Coronary artery (tissue), 2 donors: ENCODE measurements at regions not wholly inside any gene's neighbourhood (a gene's known extent, or its start where the extent isn't known, plus 50 kb on each side); places are given as distances from the start of the nearest gene placed in this dataset.
"Not testable (repeated sequence)": the region's sequence is repeated elsewhere in the genome, so short reads cannot be mapped to it uniquely, and the experiment has no call there.

ENCODE experiments used
- DNase-seq: peaks from one replicate; pipeline ENCODE4 v3.0.0-alpha.2; 2017; ENCODE audit warnings: low spot score
- H3K27ac ChIP-seq, 2 donors: fragments of 200-600 bp; sonication (generic); one replicate each; pipeline ENCODE4 v1.5.1; 2016 to 2019
- H3K4me3 ChIP-seq: fragments of 200-600 bp; sonication (generic); 2 replicates; pipeline ENCODE4 v1.5.1; 2016; ENCODE audit warnings: mild to moderate bottlenecking, moderate library complexity
- CTCF ChIP-seq: fragments of 200-600 bp; sonication (generic); IDR thresholded peaks from one replicate; pipeline ENCODE4 v1.5.1; 2019; ENCODE audit warnings: antibody characterized with exemption

- DNase-seq: no peak
- no peak for TF ChIP-seq CTCF
- H3K27ac ChIP-seq: no peak overlapping the region
- no peak overlapping the region for H3K4me3 ChIP-seq
Measured at GRCh38 chrX:109920868-109921267, 82.0 kb upstream of the TMEM164 start.

GRCh38 chrX:109922190-109922589 is 80.7 kb upstream of the TMEM164 start:
- no peak for TF ChIP-seq CTCF
- no peak overlapping the region for H3K4me3 ChIP-seq
- H3K27ac ChIP-seq: no peak overlapping the region
- DNase-seq: no peak

- DNase-seq: not testable (repeated sequence)
Measured at GRCh38 chrX:109925003-109925402, 77.9 kb upstream of the TMEM164 start.

GRCh38 chrX:109925656-109926055 is 77.3 kb upstream of the TMEM164 start:
- no peak overlapping the region for H3K4me3 ChIP-seq
- DNase-seq: no peak
- no peak for TF ChIP-seq CTCF
- no peak overlapping the region for H3K27ac ChIP-seq

More at GRCh38 chrX:109925003-109925402, 77.9 kb upstream of the TMEM164 start:
- H3K27ac ChIP-seq, H3K4me3 ChIP-seq: not testable (repeated sequence)

- no peak overlapping the region for H3K4me3 ChIP-seq
- no peak for TF ChIP-seq CTCF
- no peak for DNase-seq
- H3K27ac ChIP-seq: no peak overlapping the region
Measured at GRCh38 chrX:109926118-109926517, 76.8 kb upstream of the TMEM164 start.

- DNase-seq: no peak
- Histone ChIP-seq H3K27ac (no peak overlapping the region), H3K4me3 (no peak overlapping the region)
- no peak for TF ChIP-seq CTCF
Measured at GRCh38 chrX:109926743-109927662, 75.9 kb upstream of the TMEM164 start.

GRCh38 chrX:109927663-109928273 is 75.1 kb upstream of the TMEM164 start:
- TF ChIP-seq CTCF: no peak
- Histone ChIP-seq H3K27ac (no peak overlapping the region), H3K4me3 (no peak overlapping the region)
- DNase-seq: no peak
